GM12891 (cell line): ENCODE measurements at regions not wholly inside any gene's neighbourhood (a gene's known extent, or its start where the extent isn't known, plus 50 kb on each side); places are given as distances from the start of the nearest gene placed in this dataset.

ENCODE experiments used
- POLR2A ChIP-seq: IDR thresholded peaks from 2 replicates; pipeline ENCODE4 v1.6.1; 2011; ENCODE audit warnings: low read depth, low read length, control low read depth
- POLR2AphosphoS5 ChIP-seq: IDR thresholded peaks from 2 replicates; pipeline ENCODE4 v1.6.1; 2011; ENCODE audit warnings: low read depth, low read length, control low read depth

- no peak for TF ChIP-seq POLR2AphosphoS5
- TF ChIP-seq POLR2A = no peak
These were observed 225.5 kb upstream of the GALNT5 start for GRCh38 chr2:157032017-157032416.
